ENCODE measurements at regions not wholly inside any gene's neighbourhood (a gene's known extent, or its start where the extent isn't known, plus 50 kb on each side); places are given as distances from the start of the nearest gene placed in this dataset.
"Not testable (repeated sequence)": the region's sequence is repeated elsewhere in the genome, so short reads cannot be mapped to it uniquely, and the experiment has no call there.

- Histone ChIP-seq H3K4me1 (ENCODE audit: insufficient read depth, insufficient read length) (no peaks in the 10 kb centered on the region), H3K36me3 (ENCODE audit: insufficient read depth, insufficient read length, low read length) (no peaks in the 10 kb centered on the region), H3K27me3 (ENCODE audit: insufficient read depth, insufficient read length) (no peaks in the 10 kb centered on the region), H3K9ac (ENCODE audit: insufficient read length, low read depth) (no peak overlapping the region), H3K4me3 (ENCODE audit: insufficient read length, low read depth) (no peak overlapping the region), H3K9me3 (ENCODE audit: insufficient read depth, low read length) (no peaks in the 10 kb centered on the region)
- TF ChIP-seq SUZ12 (IDR thresholded peaks at IDR 0.05; ENCODE audit: extremely low read depth, insufficient read depth, insufficient read length) (no peak), ZNF274 (IDR thresholded peaks at IDR 0.05; ENCODE audit: low read depth, low read length) (no peak), YY1 (IDR thresholded peaks at IDR 0.05; ENCODE audit: insufficient read depth, insufficient read length) (no peak)
- DNase-seq (ENCODE audit: low read depth, low spot score) = no peak
Observed at GRCh38 chr5:99553211-99553810, 624.5 kb upstream of the CHD1 start.

GRCh38 chr5:99544356-99544755 is 615.5 kb upstream of the CHD1 start:
- H3K4me3 ChIP-seq (ENCODE audit: insufficient read length, low read depth) = no peak overlapping the region
- no peak for TF ChIP-seq SUZ12 (IDR thresholded peaks at IDR 0.05; ENCODE audit: extremely low read depth, insufficient read depth, insufficient read length)
- TF ChIP-seq ZNF274 (IDR thresholded peaks at IDR 0.05; ENCODE audit: low read depth, low read length) = no peak
- TF ChIP-seq YY1 (IDR thresholded peaks at IDR 0.05; ENCODE audit: insufficient read depth, insufficient read length) = no peak
- H3K9me3 ChIP-seq (ENCODE audit: insufficient read depth, low read length) = no peaks in the 10 kb centered on the region
- no peak for DNase-seq (ENCODE audit: low read depth, low spot score)
- no peaks in the 10 kb centered on the region for H3K27me3 ChIP-seq (ENCODE audit: insufficient read depth, insufficient read length)
- H3K4me1 ChIP-seq (ENCODE audit: insufficient read depth, insufficient read length) = no peaks in the 10 kb centered on the region
- H3K36me3 ChIP-seq (ENCODE audit: insufficient read depth, insufficient read length, low read length) = no peaks in the 10 kb centered on the region
- H3K9ac ChIP-seq (ENCODE audit: insufficient read length, low read depth) = no peak overlapping the region

DNA sequence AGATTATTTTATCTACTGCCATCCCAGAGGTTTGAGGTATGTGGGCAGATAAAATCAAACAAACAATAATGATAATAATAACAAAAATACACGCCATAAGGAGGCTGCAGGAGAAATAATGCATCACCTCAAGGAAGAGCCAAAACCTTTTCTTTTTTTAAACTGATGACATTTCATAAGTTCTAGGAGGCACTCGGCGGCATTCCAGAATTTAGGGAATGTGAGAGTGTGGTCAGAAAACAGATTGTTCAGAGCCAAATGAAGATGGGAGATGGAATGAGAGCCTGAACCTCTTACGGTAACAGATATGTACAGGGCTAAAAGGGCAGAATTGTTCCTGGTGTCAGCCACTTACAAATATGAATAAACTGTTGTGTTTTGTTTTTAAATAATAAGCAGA is 615.0 kb upstream of the CHD1 start:
- Histone ChIP-seq H3K9ac (ENCODE audit: insufficient read length, low read depth) (no peak overlapping the region), H3K36me3 (ENCODE audit: insufficient read depth, insufficient read length, low read length) (no peaks in the 10 kb centered on the region), H3K4me1 (ENCODE audit: insufficient read depth, insufficient read length) (no peaks in the 10 kb centered on the region), H3K27me3 (ENCODE audit: insufficient read depth, insufficient read length) (no peaks in the 10 kb centered on the region), H3K4me3 (ENCODE audit: insufficient read length, low read depth) (no peak overlapping the region), H3K9me3 (ENCODE audit: insufficient read depth, low read length) (no peaks in the 10 kb centered on the region)
- no peak for TF ChIP-seq ZNF274 (IDR thresholded peaks at IDR 0.05; ENCODE audit: low read depth, low read length)
- no peak for TF ChIP-seq SUZ12 (IDR thresholded peaks at IDR 0.05; ENCODE audit: extremely low read depth, insufficient read depth, insufficient read length)
- no peak for TF ChIP-seq YY1 (IDR thresholded peaks at IDR 0.05; ENCODE audit: insufficient read depth, insufficient read length)
- no peak for DNase-seq (ENCODE audit: low read depth, low spot score)

GRCh38 chr5:99534241-99534640 is 605.4 kb upstream of the CHD1 start:
- H3K36me3 ChIP-seq (ENCODE audit: insufficient read depth, insufficient read length, low read length) = not testable (repeated sequence)

DNA sequence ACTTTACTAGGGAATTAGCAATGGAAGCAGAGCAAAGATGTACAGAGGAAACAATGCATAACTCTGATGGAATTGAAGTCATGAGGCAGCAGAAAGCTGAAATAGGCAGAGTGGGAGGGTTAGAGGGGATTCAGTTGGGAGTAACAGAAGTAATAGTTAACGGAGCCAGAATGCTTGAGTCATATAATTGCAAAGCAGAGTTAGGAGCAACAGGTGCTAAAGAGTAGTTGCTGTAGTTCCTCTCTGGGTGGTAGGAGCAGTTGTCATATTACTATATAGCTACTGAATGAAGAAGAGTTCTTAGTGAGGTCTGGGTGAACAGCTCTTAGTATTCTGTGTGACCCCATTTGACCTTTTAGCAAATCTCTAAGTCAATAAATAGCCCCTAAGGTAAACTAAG is 592.9 kb upstream of the CHD1 start:
- H3K9me3 ChIP-seq (ENCODE audit: insufficient read depth, low read length); DNase-seq (ENCODE audit: low read depth, low spot score); H3K36me3 ChIP-seq (ENCODE audit: insufficient read depth, insufficient read length, low read length); H3K4me3 ChIP-seq (ENCODE audit: insufficient read length, low read depth); H3K4me1 ChIP-seq (ENCODE audit: insufficient read depth, insufficient read length); H3K27me3 ChIP-seq (ENCODE audit: insufficient read depth, insufficient read length); H3K9ac ChIP-seq (ENCODE audit: insufficient read length, low read depth): not testable (repeated sequence)

More at GRCh38 chr5:99534241-99534640, 605.4 kb upstream of the CHD1 start:
- H3K4me3 ChIP-seq (ENCODE audit: insufficient read length, low read depth); H3K4me1 ChIP-seq (ENCODE audit: insufficient read depth, insufficient read length); H3K9ac ChIP-seq (ENCODE audit: insufficient read length, low read depth); H3K27me3 ChIP-seq (ENCODE audit: insufficient read depth, insufficient read length); DNase-seq (ENCODE audit: low read depth, low spot score); H3K9me3 ChIP-seq (ENCODE audit: insufficient read depth, low read length): not testable (repeated sequence)

DNA sequence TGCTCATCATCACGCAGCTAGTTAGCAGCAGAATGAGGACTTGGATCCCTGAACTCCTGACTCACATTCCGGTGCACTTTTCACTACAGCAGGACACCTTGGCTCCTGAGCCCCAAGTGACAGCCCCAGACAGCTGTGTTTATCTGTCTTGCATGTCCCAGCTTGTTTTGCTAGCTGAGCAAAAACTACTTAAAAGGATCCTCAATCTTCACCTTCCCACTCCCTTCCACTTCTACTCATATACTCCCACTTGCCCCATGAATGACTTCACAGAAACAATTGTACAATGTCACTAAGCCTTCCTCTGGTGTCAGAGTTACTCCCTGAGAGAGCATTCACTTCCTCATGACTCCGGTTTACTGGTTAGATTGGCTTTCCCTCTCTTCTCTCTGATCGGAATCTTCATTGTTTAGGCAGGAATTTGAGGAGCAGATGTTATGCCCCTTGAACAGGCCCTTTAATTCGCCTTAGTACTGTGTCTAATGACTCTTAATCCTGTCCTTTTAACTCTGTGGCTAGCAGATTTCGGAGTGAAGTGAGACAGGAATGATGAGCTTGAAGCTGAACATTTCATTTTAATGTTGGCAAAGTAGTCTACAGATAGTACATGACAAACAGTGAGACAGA is 587.2 kb upstream of the CHD1 start:
- not testable (repeated sequence) for H3K4me1 ChIP-seq (ENCODE audit: insufficient read depth, insufficient read length); H3K4me3 ChIP-seq (ENCODE audit: insufficient read length, low read depth); H3K9me3 ChIP-seq (ENCODE audit: insufficient read depth, low read length); H3K9ac ChIP-seq (ENCODE audit: insufficient read length, low read depth); H3K36me3 ChIP-seq (ENCODE audit: insufficient read depth, insufficient read length, low read length); H3K27me3 ChIP-seq (ENCODE audit: insufficient read depth, insufficient read length); DNase-seq (ENCODE audit: low read depth, low spot score)

GRCh38 chr5:99510237-99510866 is 581.5 kb upstream of the CHD1 start:
- H3K36me3 ChIP-seq (ENCODE audit: insufficient read depth, insufficient read length, low read length); H3K9me3 ChIP-seq (ENCODE audit: insufficient read depth, low read length); H3K4me3 ChIP-seq (ENCODE audit: insufficient read length, low read depth); H3K4me1 ChIP-seq (ENCODE audit: insufficient read depth, insufficient read length); DNase-seq (ENCODE audit: low read depth, low spot score); H3K27me3 ChIP-seq (ENCODE audit: insufficient read depth, insufficient read length); H3K9ac ChIP-seq (ENCODE audit: insufficient read length, low read depth): not testable (repeated sequence)

DNA sequence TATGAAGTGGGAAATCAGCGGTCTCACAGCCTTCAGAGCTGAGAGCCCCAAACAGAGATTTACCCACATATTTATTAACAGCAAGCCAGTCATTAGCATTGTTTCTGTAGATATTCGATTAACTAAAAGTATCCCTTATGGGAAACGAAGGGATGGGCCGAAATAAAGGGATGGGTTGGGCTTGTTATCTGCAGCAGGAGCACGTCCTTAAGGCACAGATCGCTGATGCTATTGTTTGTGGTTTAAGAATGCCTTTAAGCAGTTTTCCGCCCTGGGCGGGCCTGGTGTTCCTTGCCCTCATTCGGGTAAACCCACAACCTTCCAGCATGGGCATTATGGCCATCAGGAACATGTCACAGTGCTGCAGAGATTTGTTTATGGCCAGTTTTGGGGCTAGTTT is 580.3 kb upstream of the CHD1 start:
- H3K9ac ChIP-seq (ENCODE audit: insufficient read length, low read depth); H3K36me3 ChIP-seq (ENCODE audit: insufficient read depth, insufficient read length, low read length); DNase-seq (ENCODE audit: low read depth, low spot score); H3K9me3 ChIP-seq (ENCODE audit: insufficient read depth, low read length); H3K4me1 ChIP-seq (ENCODE audit: insufficient read depth, insufficient read length); H3K27me3 ChIP-seq (ENCODE audit: insufficient read depth, insufficient read length); H3K4me3 ChIP-seq (ENCODE audit: insufficient read length, low read depth): not testable (repeated sequence)

- H3K4me1 ChIP-seq (ENCODE audit: insufficient read depth, insufficient read length); H3K4me3 ChIP-seq (ENCODE audit: insufficient read length, low read depth); H3K36me3 ChIP-seq (ENCODE audit: insufficient read depth, insufficient read length, low read length); H3K9ac ChIP-seq (ENCODE audit: insufficient read length, low read depth); H3K27me3 ChIP-seq (ENCODE audit: insufficient read depth, insufficient read length); DNase-seq (ENCODE audit: low read depth, low spot score); H3K9me3 ChIP-seq (ENCODE audit: insufficient read depth, low read length): not testable (repeated sequence)
Observed at GRCh38 chr5:99495456-99495855, 566.6 kb upstream of the CHD1 start.

- H3K36me3 ChIP-seq (ENCODE audit: insufficient read depth, insufficient read length, low read length); DNase-seq (ENCODE audit: low read depth, low spot score); H3K4me3 ChIP-seq (ENCODE audit: insufficient read length, low read depth); H3K27me3 ChIP-seq (ENCODE audit: insufficient read depth, insufficient read length); H3K9me3 ChIP-seq (ENCODE audit: insufficient read depth, low read length); H3K4me1 ChIP-seq (ENCODE audit: insufficient read depth, insufficient read length); H3K9ac ChIP-seq (ENCODE audit: insufficient read length, low read depth): not testable (repeated sequence)
Observed at GRCh38 chr5:99478450-99478849, 549.6 kb upstream of the CHD1 start.

DNA sequence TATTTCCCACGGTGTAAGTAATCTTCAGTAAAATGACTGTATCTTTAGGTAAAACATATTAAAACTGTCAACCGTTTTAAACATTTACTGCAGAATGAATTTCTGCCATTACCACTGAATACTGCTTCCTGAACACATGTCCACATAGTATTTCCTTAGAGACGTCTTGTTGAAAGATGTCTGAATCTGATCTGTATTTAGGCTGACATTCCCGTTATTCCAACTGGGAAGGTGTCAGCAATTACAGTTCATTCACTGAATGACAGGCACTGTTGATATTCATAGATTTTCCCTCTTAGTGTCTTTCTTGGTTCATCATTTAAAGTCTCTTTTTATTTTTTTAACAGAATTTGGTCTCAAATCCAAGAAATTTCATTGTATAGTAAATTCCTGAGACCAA is 544.5 kb upstream of the CHD1 start:
- not testable (repeated sequence) for H3K36me3 ChIP-seq (ENCODE audit: insufficient read depth, insufficient read length, low read length); DNase-seq (ENCODE audit: low read depth, low spot score); H3K4me3 ChIP-seq (ENCODE audit: insufficient read length, low read depth); H3K4me1 ChIP-seq (ENCODE audit: insufficient read depth, insufficient read length); H3K27me3 ChIP-seq (ENCODE audit: insufficient read depth, insufficient read length); H3K9ac ChIP-seq (ENCODE audit: insufficient read length, low read depth); H3K9me3 ChIP-seq (ENCODE audit: insufficient read depth, low read length)
